ENCODE measurements at regions not wholly inside any gene's neighbourhood (a gene's known extent, or its start where the extent isn't known, plus 50 kb on each side); places are given as distances from the start of the nearest gene placed in this dataset.

GRCh38 chr16:73234496-73234895 lies 186.6 kb upstream of the ZFHX3 start:
- H3K9me3 Mint-ChIP-seq, result no peaks in the 10 kb centered on the region
- H3K27ac Mint-ChIP-seq, result no peak overlapping the region
- no peaks in the 10 kb centered on the region for H3K36me3 Mint-ChIP-seq (ENCODE audit: low read depth)
- Histone ChIP-seq H3K9me3 (ENCODE audit: control insufficient read depth, low read length) (no peaks in the 10 kb centered on the region), H3K36me3 (ENCODE audit: control insufficient read depth, insufficient read depth, low read length) (no peaks in the 10 kb centered on the region), H3K9ac (ENCODE audit: extremely low read depth, low read length, poor library complexity, severe bottlenecking) (no peak overlapping the region), H3K4me1 (ENCODE audit: control insufficient read depth, insufficient read depth, low read length) (peaks cover 6% of the 10 kb centered on the region), H3K4me3 (ENCODE audit: low read length) (no peak overlapping the region), H3K27me3 (ENCODE audit: control insufficient read depth, insufficient read depth, low read length, poor library complexity, severe bottlenecking) (no peaks in the 10 kb centered on the region), H3K27ac (ENCODE audit: low read depth, low read length) (peak overlapping the region; percentile 53)
- DNase-seq, result no peak
- H3K4me1 Mint-ChIP-seq, result peaks cover 22% of the 10 kb centered on the region
- no peak for TF ChIP-seq CTCF (conservative IDR thresholded peaks at IDR 0.05)
- H3K27me3 Mint-ChIP-seq (ENCODE audit: insufficient read depth), result peaks cover 19% of the 10 kb centered on the region
- WGBS, 2 experiments (ENCODE audit: insufficient coverage in 1 of 2, insufficient read length in 1 of 2), result 92 to 93% methylated on average over 3 to 5 of the region's 5 CpGs
- no peak overlapping the region for H3K4me3 Mint-ChIP-seq

DNA sequence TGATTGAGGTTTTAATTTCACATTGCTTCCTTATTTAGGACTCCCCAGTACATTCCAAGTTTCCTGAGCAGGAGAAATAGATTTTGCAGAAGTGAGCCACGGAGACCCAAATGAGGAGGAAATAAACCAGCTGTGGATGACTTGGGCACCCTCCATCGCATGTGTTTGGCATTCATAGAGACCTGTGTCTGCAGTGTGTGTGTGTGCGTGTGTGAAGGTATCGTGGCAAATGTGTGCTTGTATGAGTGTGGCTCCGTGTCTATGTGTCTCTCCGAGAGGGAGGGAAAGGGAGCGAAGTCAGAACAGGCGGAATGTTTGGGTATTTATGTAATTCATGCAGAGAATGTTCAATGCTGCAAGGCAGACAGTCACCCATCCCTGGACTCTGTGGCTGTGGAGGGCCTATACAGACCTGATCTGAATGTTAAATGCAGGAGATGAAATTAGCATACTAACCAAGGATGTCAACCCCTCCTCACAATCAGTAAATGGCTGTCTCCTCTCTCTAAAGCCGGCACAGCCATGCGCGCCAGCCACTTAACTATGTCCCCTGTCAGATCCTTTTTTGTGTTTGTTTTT lies 186.0 kb upstream of the ZFHX3 start:
- Histone ChIP-seq H3K27me3 (ENCODE audit: control insufficient read depth, insufficient read depth, low read length, poor library complexity, severe bottlenecking) (no peaks in the 10 kb centered on the region), H3K9ac (ENCODE audit: extremely low read depth, low read length, poor library complexity, severe bottlenecking) (no peak overlapping the region), H3K27ac (ENCODE audit: low read depth, low read length) (peak overlapping the region; percentile 53), H3K4me3 (ENCODE audit: low read length) (no peak overlapping the region), H3K4me1 (ENCODE audit: control insufficient read depth, insufficient read depth, low read length) (peaks cover 6% of the 10 kb centered on the region), H3K9me3 (ENCODE audit: control insufficient read depth, low read length) (no peaks in the 10 kb centered on the region), H3K36me3 (ENCODE audit: control insufficient read depth, insufficient read depth, low read length) (no peaks in the 10 kb centered on the region)
- peaks cover 22% of the 10 kb centered on the region for H3K4me1 Mint-ChIP-seq
- no peaks in the 10 kb centered on the region for H3K9me3 Mint-ChIP-seq
- H3K36me3 Mint-ChIP-seq (ENCODE audit: low read depth), result no peaks in the 10 kb centered on the region
- H3K27ac Mint-ChIP-seq, result no peak overlapping the region
- DNase-seq, result no peak
- TF ChIP-seq CTCF (conservative IDR thresholded peaks at IDR 0.05), result no peak
- no peak overlapping the region for H3K4me3 Mint-ChIP-seq
- WGBS, 2 experiments (ENCODE audit: insufficient coverage in 1 of 2, insufficient read length in 1 of 2), result 91 to 96% methylated on average over 7 to 10 of the region's 11 CpGs
- peaks cover 19% of the 10 kb centered on the region for H3K27me3 Mint-ChIP-seq (ENCODE audit: insufficient read depth)

DNA sequence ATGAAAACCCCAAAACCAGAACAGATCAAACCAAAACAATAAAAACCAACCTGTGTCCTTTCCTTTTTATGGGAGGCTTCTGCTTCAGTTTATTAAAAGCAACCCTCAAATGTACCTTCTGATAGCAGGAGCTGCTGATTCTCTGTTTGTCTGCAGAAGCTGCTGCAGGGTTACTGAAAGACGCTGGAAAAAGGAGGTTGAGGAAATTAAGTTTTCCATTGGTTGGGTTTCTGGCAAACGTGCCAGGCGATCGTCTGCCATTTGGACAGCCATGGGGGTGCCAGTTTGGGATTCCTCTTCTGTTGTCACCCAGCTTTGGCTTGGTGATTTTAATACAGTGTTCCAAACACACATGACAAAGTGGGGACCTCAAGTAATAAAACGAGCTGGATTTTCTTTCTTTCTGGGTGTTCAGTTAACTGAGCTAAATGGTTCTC lies 185.4 kb upstream of the ZFHX3 start:
- Mint-ChIP-seq H3K36me3 (ENCODE audit: low read depth) (no peaks in the 10 kb centered on the region), H3K4me1 (peaks cover 22% of the 10 kb centered on the region), H3K27ac (no peak overlapping the region), H3K27me3 (ENCODE audit: insufficient read depth) (peaks cover 19% of the 10 kb centered on the region), H3K4me3 (no peak overlapping the region), H3K9me3 (no peaks in the 10 kb centered on the region)
- Histone ChIP-seq H3K36me3 (ENCODE audit: control insufficient read depth, insufficient read depth, low read length) (no peaks in the 10 kb centered on the region), H3K9ac (ENCODE audit: extremely low read depth, low read length, poor library complexity, severe bottlenecking) (no peak overlapping the region), H3K9me3 (ENCODE audit: control insufficient read depth, low read length) (no peaks in the 10 kb centered on the region), H3K27ac (ENCODE audit: low read depth, low read length) (no peak overlapping the region), H3K4me1 (ENCODE audit: control insufficient read depth, insufficient read depth, low read length) (peaks cover 6% of the 10 kb centered on the region), H3K4me3 (ENCODE audit: low read length) (no peak overlapping the region), H3K27me3 (ENCODE audit: control insufficient read depth, insufficient read depth, low read length, poor library complexity, severe bottlenecking) (no peaks in the 10 kb centered on the region)
- no peak for DNase-seq
- 90 to 95% methylated on average over 4 to 5 of the region's 5 CpGs for WGBS, 2 experiments (ENCODE audit: insufficient coverage in 1 of 2, insufficient read length in 1 of 2)
- TF ChIP-seq CTCF (conservative IDR thresholded peaks at IDR 0.05), result no peak

Data from endodermal cell (in vitro differentiated cells).